ENCODE measurements at regions not wholly inside any gene's neighbourhood (a gene's known extent, or its start where the extent isn't known, plus 50 kb on each side); places are given as distances from the start of the nearest gene placed in this dataset.

DNA sequence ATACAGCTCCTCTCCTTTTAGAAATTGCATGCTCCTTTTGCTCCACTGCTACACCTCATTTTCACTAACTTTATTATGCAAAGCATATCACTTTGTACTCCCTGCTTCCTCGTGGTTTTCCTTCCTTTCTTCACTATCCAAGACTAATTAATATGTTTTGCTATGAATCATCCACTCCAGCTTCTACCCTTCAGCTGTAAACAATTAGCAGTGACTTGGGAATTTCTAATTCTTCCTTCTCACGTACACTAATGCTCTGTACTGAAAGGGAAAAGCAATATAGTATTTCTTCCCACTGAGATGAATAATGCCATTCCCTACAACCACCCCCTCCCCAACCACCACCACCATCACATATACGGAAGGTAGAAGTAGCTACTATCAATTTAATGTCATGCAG lies 1917.0 kb downstream of the MRPL39 start:
- TF ChIP-seq CTCF (IDR thresholded peaks at IDR 0.05) (no peak), EZH2 (IDR thresholded peaks at IDR 0.05; ENCODE audit: borderline replicate concordance, insufficient read depth, low read depth, low read length, poor library complexity, severe bottlenecking) (no peak)

All from B cell (primary cell).